GM12874 (cell line): ENCODE measurements at regions not wholly inside any gene's neighbourhood (a gene's known extent, or its start where the extent isn't known, plus 50 kb on each side); places are given as distances from the start of the nearest gene placed in this dataset.

ENCODE experiments used
- TF ChIP-seq, protein P1 (sequence below): IDR thresholded peaks from 2 replicates; pipeline ENCODE4 v1.5.1; 2011; ENCODE audit warnings: low read depth, mild to moderate bottlenecking, control low read depth, low read length, moderate library complexity; ENCODE audit not compliant: insufficient read depth

DNA sequence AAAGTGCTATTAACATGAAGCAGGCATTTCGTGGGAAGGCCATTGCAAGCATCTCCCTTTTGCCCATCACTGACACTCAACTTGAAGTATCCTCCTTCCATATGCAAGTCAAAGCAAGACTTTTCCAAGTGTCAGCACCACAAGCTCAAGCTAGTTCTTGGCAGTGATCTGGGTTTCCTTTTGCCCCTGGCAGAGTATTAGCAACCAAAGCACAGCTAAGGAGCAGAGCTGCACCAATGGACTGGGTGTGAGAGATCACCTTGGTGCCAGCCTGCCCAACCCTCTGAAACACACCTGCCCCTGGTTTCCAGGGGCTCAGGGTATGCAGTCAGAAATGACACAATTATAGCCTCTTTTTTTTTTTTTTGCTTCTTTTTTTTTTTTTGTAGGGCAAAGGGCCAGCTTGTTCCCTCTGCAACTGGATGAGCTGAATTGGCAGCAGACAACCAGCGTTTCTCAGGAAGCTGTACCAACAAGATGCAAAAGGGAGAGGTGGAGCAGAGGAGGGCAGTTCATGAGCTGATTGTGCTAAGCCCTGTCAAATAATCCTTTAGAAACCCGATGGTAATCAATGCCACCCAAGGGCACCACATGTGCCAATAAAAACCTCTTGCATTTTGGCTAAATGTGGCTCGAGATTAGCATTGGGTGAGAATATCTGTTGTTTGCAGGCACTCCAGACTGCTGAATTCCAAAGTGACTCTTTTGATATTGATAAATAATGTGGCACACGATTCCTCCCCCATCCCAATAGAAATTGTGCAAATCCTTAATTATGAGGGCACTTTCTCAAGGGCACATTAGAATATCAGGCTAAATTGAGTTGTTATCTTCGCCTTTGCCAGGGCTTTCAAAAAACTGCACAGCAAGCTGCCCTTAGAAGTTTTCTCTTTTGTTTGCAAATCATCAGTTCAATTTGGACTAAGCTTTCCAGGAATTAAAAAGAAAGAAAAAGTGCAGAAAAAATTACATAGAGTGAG lies 192.4 kb downstream of the GAS1 start:
- TF ChIP-seq, protein P1, sequence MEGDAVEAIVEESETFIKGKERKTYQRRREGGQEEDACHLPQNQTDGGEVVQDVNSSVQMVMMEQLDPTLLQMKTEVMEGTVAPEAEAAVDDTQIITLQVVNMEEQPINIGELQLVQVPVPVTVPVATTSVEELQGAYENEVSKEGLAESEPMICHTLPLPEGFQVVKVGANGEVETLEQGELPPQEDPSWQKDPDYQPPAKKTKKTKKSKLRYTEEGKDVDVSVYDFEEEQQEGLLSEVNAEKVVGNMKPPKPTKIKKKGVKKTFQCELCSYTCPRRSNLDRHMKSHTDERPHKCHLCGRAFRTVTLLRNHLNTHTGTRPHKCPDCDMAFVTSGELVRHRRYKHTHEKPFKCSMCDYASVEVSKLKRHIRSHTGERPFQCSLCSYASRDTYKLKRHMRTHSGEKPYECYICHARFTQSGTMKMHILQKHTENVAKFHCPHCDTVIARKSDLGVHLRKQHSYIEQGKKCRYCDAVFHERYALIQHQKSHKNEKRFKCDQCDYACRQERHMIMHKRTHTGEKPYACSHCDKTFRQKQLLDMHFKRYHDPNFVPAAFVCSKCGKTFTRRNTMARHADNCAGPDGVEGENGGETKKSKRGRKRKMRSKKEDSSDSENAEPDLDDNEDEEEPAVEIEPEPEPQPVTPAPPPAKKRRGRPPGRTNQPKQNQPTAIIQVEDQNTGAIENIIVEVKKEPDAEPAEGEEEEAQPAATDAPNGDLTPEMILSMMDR, result no peak

DNA sequence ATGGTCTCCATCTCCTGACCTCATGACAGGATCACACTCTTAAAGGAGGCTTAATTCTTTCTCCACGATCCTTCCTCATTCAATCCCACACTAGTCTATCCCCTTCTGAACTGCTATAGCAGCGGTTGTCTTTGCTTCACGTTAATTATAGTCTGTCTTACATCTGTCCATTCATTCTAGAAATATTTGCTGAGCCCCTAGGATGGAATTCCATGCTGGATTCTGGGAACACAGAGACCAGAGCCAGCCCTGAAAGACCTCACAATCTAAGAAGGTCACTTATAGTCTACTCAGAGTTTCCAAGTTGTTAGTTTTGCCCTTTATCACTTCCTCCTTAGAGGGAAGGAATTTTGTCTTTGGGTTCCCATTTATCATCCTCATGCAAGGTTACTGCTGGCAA lies 193.5 kb downstream of the GAS1 start:
- TF ChIP-seq, protein P1, result no peak

DNA sequence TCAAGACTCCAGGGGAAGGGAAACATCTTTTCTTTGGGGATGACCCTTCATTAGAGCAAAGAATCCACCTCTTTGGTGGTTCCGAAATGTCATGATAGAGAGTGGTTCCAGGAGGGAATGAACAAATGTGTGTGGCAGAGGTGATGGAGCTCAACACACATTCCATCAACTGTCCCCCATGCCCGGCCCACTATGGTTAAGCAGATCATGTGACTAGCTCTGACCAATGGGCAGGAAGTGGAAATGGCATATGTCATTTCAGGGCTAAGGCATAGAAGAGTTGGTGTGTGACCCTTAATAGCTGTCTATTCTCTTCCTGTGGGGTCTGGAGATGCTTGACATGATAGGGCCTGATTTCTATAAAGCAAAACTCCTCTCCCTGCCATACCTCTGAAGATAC lies 194.6 kb downstream of the GAS1 start:
- TF ChIP-seq, protein P1, result no peak

DNA sequence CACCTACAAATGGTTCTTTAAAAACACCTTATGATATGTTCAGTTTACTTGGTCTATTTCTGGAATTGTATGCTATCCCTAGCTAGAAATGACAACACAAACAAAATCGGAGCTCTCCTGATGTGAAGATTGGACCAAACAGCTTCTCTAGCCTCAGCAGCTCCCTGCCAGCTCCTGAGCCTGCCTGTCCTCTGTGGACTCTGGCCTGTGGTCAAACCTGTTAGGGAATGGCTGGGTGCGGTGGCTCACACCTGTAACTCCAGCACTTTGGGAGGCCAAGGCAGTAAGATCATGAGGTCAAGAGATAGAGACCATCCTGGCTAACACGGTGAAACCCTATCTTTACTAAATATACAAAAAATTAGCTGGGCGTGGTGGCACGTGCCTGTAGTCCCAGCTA lies 195.3 kb downstream of the GAS1 start:
- TF ChIP-seq, protein P1, result no peak

DNA sequence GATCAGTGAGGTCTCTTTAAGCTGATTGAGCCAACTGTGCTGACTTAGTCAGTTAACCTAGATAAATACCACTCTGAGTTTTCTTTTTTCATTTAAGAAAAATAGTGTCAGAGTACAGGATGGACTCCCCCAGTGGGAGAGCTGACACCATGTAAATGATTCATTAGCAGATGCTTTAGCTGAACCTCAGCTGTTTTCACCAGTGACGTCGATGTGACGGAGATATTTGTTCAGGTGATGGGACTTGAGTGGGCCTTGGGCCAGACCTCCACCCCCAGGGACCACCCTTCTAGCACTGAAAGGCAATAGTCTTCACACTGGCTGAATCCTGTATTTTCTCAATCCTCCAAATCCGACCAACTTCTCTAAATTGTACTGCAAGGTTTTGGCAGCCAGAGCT lies 196.1 kb downstream of the GAS1 start:
- TF ChIP-seq, protein P1, result no peak

DNA sequence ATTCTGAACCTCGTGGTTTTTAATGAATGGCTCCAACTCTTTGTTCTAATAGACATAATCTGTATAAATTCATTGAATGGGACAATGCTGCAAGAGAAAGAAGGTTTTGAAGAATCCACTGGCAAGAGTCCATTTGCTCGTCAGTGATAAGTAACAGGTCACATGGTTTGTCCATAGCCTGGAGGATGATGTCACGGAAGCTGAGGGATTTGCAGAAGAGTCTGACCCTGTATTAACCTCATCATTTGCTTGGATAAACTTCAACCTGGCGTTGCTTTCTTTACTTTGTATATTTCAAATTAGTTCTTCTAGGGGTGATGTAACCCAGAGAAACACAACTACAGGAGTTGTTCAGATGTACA lies 197.4 kb downstream of the GAS1 start:
- TF ChIP-seq, protein P1, result no peak

DNA sequence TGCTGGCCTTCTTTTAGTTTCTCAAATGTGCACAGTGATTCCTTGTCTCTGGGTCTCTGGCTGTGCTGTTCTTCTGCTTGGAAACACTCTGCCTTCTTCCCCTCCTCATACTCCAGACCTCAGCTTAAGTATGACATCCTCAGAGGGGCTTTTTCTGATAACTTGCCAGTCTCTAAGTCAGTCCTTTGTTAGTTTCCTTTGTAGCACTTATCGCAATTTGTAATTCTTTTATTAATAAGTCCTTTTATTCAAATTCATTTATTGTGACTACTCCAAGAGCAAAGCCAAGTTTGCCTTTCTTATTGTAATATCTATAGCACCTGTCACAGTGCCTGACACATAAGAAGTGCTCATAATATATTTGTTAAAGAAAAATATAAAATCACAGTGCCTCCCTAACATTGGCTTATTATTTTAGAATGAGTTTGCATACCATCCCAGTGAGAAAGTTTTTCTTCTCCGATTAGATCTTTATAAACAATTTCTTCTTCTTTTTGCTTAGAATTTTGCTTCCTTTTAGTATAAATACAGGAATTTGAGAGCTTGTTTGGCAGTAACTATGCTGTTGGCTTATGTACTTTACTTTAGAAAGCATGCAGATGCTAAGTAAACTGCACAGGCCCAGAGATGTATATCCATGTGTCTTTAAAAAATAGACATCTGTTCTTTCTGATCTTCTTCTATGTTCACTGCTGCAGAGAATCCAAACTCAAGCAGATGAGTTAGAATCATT lies 198.0 kb downstream of the GAS1 start:
- TF ChIP-seq, protein P1, result no peak
